ENCODE measurements at regions not wholly inside any gene's neighbourhood (a gene's known extent, or its start where the extent isn't known, plus 50 kb on each side); places are given as distances from the start of the nearest gene placed in this dataset.

- Histone ChIP-seq H3K9ac (ENCODE audit: low read length) (no peak overlapping the region), H3K27ac (ENCODE audit: low read length) (no peak overlapping the region), H4K20me1 (ENCODE audit: insufficient read depth) (no peaks in the 10 kb centered on the region), H2AFZ (ENCODE audit: low read depth, low read length) (no peak overlapping the region), H3K27me3 (ENCODE audit: insufficient read depth, low read depth, low read length) (no peaks in the 10 kb centered on the region), H3K36me3 (ENCODE audit: insufficient read depth, low read length) (no peaks in the 10 kb centered on the region), H3K79me2 (replicated peaks; ENCODE audit: insufficient read depth, low read length) (no peaks in the 10 kb centered on the region), H3F3A (ENCODE audit: insufficient read depth, low read length, poor library complexity, severe bottlenecking) (no peaks in the 10 kb centered on the region), H3K4me3 (ENCODE audit: low read length) (no peak overlapping the region), H3K9me3 (ENCODE audit: low read length) (no peaks in the 10 kb centered on the region), H3K9me2 (ENCODE audit: insufficient read depth, low read length) (no peaks in the 10 kb centered on the region), H3K4me2 (ENCODE audit: low read length) (no peak overlapping the region)
- no peak for TF ChIP-seq MXI1 (conservative IDR thresholded peaks at IDR 0.05; ENCODE audit: poor library complexity, severe bottlenecking)
- TF ChIP-seq RAD21 (conservative IDR thresholded peaks at IDR 0.05): no peak
- TF ChIP-seq, protein P1, sequence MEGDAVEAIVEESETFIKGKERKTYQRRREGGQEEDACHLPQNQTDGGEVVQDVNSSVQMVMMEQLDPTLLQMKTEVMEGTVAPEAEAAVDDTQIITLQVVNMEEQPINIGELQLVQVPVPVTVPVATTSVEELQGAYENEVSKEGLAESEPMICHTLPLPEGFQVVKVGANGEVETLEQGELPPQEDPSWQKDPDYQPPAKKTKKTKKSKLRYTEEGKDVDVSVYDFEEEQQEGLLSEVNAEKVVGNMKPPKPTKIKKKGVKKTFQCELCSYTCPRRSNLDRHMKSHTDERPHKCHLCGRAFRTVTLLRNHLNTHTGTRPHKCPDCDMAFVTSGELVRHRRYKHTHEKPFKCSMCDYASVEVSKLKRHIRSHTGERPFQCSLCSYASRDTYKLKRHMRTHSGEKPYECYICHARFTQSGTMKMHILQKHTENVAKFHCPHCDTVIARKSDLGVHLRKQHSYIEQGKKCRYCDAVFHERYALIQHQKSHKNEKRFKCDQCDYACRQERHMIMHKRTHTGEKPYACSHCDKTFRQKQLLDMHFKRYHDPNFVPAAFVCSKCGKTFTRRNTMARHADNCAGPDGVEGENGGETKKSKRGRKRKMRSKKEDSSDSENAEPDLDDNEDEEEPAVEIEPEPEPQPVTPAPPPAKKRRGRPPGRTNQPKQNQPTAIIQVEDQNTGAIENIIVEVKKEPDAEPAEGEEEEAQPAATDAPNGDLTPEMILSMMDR (IDR thresholded peaks at IDR 0.05; ENCODE audit: poor library complexity, severe bottlenecking): no peak
- TF ChIP-seq, protein P2, sequence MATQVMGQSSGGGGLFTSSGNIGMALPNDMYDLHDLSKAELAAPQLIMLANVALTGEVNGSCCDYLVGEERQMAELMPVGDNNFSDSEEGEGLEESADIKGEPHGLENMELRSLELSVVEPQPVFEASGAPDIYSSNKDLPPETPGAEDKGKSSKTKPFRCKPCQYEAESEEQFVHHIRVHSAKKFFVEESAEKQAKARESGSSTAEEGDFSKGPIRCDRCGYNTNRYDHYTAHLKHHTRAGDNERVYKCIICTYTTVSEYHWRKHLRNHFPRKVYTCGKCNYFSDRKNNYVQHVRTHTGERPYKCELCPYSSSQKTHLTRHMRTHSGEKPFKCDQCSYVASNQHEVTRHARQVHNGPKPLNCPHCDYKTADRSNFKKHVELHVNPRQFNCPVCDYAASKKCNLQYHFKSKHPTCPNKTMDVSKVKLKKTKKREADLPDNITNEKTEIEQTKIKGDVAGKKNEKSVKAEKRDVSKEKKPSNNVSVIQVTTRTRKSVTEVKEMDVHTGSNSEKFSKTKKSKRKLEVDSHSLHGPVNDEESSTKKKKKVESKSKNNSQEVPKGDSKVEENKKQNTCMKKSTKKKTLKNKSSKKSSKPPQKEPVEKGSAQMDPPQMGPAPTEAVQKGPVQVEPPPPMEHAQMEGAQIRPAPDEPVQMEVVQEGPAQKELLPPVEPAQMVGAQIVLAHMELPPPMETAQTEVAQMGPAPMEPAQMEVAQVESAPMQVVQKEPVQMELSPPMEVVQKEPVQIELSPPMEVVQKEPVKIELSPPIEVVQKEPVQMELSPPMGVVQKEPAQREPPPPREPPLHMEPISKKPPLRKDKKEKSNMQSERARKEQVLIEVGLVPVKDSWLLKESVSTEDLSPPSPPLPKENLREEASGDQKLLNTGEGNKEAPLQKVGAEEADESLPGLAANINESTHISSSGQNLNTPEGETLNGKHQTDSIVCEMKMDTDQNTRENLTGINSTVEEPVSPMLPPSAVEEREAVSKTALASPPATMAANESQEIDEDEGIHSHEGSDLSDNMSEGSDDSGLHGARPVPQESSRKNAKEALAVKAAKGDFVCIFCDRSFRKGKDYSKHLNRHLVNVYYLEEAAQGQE (IDR thresholded peaks at IDR 0.05; ENCODE audit: borderline replicate concordance): no peak
- TF ChIP-seq POLR2AphosphoS5 (IDR thresholded peaks at IDR 0.05): no peak
These were observed 148.0 kb upstream of the CYRIA start for GRCh38 chr2:16813593-16813992.

GRCh38 chr2:16798472-16798871 is 132.8 kb upstream of the CYRIA start:
- Histone ChIP-seq H2AFZ (ENCODE audit: low read depth, low read length) (no peak overlapping the region), H3F3A (ENCODE audit: insufficient read depth, low read length, poor library complexity, severe bottlenecking) (no peaks in the 10 kb centered on the region), H3K9ac (ENCODE audit: low read length) (no peak overlapping the region), H3K79me2 (replicated peaks; ENCODE audit: insufficient read depth, low read length) (no peaks in the 10 kb centered on the region), H4K20me1 (ENCODE audit: insufficient read depth) (no peaks in the 10 kb centered on the region), H3K9me2 (ENCODE audit: insufficient read depth, low read length) (no peaks in the 10 kb centered on the region), H3K27me3 (ENCODE audit: insufficient read depth, low read depth, low read length) (no peaks in the 10 kb centered on the region), H3K4me3 (ENCODE audit: low read length) (no peak overlapping the region), H3K36me3 (ENCODE audit: insufficient read depth, low read length) (no peaks in the 10 kb centered on the region), H3K4me2 (ENCODE audit: low read length) (no peak overlapping the region), H3K27ac (ENCODE audit: low read length) (no peak overlapping the region), H3K9me3 (ENCODE audit: low read length) (no peaks in the 10 kb centered on the region)
- TF ChIP-seq EZH2 (IDR thresholded peaks at IDR 0.05; ENCODE audit: borderline replicate concordance, insufficient read depth, low read length, poor library complexity, severe bottlenecking): no peak
- TF ChIP-seq, protein P2 (IDR thresholded peaks at IDR 0.05; ENCODE audit: borderline replicate concordance): no peak
- no peak for TF ChIP-seq TAF1 (IDR thresholded peaks at IDR 0.05; ENCODE audit: low read depth)
- TF ChIP-seq, protein P1 (IDR thresholded peaks at IDR 0.05; ENCODE audit: poor library complexity, severe bottlenecking): no peak
- no peak for TF ChIP-seq POLR2AphosphoS5 (IDR thresholded peaks at IDR 0.05)
- no peak for TF ChIP-seq SMC3 (conservative IDR thresholded peaks at IDR 0.05; ENCODE audit: poor library complexity)
- no peak for TF ChIP-seq EP300 (conservative IDR thresholded peaks at IDR 0.05; ENCODE audit: poor library complexity, severe bottlenecking)
- no peak for TF ChIP-seq RAD21 (conservative IDR thresholded peaks at IDR 0.05)
- no peak for TF ChIP-seq MXI1 (conservative IDR thresholded peaks at IDR 0.05; ENCODE audit: poor library complexity, severe bottlenecking)

All from neural cell (in vitro differentiated cells).